Sigmoid colon (tissue), 4 donors: ENCODE measurements at regions not wholly inside any gene's neighbourhood (a gene's known extent, or its start where the extent isn't known, plus 50 kb on each side); places are given as distances from the start of the nearest gene placed in this dataset.

Source experiments
- CTCF ChIP-seq, 4 experiments: fragments of 450-650 bp in 3 of 4; fragments of 200-600 bp in 1 of 4; IDR thresholded peaks; one replicate each; pipeline ENCODE4 v1.5.1; 2016 to 2019; ENCODE audit warnings: antibody characterized with exemption in 4 of 4, mild to moderate bottlenecking in 3 of 4, moderate library complexity in 2 of 4
- POLR2AphosphoS5 ChIP-seq, 4 donors: sonication (generic); formaldehyde crosslinking; IDR thresholded peaks; one replicate each; pipeline ENCODE4 v1.6.1; 2017; ENCODE audit warnings: antibody characterized with exemption in 4 of 4

GRCh38 chr5:44674461-44674860, 134.3 kb upstream of the MRPS30 start:
- TF ChIP-seq CTCF (IDR thresholded peaks at IDR 0.05), result no peak
- no peak for TF ChIP-seq POLR2AphosphoS5 (IDR thresholded peaks at IDR 0.05)
